ENCODE measurements at regions not wholly inside any gene's neighbourhood (a gene's known extent, or its start where the extent isn't known, plus 50 kb on each side); places are given as distances from the start of the nearest gene placed in this dataset.
A peak's percentile ranks its signal among the peaks of the same experiment; 100 is the strongest.

DNA sequence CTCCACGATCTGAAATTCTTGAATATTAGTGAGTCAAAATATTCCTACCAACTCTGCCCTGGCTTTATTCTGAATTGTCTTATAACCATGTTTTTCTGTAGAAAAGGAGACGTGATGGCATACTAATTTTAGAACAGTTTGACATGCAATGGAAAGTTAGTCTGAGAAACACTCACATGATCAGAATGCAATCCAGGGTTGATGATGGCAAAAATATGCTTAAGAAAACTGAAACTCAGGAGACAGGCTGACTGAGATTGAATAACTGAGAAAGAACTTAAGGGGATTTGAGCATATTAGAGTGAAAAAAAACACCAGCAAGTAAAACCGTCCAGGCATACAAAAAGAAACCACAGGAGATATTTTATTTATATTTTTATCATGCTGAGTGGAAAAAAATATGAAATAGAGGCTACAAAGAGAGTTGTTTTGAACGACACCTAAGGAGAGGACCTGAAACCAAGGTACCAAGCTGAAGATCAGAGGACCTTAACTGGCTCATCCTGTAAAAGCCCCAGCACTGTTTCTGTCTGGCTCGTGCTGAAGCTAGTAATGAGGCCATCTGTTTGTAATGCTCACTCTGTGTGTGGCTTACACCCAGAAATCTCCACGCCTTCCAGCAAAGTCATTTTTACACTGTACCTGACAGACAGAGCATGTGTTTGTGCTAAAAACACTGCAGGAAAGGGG, 437.2 kb upstream of the PKDCC start:
- no peak for DNase-seq

DNA sequence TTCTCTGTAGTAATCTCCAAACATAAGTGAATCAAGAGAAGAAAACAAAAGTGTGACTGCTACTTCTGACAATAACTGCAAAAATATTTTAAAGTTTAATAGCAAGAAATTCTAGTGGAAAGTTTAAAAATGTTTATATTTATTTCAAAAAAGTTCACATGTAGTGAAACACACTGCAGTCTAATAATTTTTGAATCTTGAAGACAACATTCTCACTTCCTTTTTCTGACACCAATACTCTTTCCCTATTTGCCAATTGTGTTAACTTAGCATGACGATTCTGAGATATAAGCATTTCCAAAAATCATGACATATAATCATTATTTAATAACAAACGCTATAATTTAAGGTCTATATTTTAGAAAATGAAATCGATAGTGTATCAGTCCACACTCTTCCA, 429.1 kb upstream of the PKDCC start:
- DNase-seq = no peak

DNA sequence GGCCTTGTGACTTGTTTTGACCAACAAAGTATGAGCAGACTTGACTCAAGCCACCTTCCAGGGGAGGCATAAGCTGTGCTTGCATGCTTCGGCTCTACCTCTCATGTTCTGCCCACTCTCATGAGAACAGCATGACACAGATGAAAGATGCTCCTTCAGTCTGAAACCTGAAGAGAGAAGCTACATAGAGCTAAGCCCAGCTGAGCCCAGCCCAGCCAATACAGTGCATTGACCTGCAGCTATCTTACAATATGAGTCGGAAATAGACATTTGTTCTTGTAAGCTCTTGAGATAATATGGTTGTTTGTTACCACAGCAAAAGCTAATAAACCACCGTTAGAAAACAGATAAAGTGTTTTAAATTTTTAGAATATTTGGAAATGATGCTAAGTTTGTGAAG, 426.7 kb upstream of the PKDCC start:
- no peak for DNase-seq

DNA sequence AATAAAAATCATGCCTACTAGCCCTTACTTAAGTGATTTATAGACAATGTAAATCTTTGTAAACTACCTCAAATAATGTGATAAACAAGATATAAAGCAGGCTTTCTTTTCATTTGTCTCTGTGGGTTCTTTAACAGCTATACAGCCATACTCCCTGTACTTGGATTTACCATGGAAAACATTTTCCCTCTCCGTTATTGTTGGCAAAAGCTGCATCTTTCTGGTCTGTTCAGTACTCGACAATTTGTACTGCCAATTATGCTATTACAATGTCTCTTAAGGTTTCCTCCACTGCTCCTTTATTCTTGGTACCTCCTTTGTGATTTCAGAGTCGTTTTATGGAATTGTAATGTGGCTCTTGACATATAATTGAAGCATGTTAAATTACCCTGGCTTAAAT, 426.3 kb upstream of the PKDCC start:
- DNase-seq = no peak

DNA sequence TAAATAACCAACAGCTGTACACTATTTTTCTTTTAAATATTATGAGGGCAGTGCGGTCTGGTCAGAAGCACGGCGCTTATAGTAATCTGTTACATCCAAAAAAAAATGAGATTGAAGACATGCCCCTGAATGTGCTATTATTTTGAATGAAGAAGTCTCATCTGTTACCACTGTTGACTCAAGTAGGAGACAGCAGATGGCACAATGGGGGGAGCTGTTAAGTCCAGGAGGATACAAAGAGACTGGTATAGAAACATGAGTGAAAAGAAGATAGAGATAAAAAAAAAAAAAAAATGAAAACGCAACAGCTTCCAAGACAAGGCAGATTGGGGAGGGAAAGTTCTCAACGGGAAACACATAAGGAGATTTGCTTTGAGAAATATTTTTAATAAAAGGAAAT, 425.5 kb upstream of the PKDCC start:
- DNase-seq = no peak

DNA sequence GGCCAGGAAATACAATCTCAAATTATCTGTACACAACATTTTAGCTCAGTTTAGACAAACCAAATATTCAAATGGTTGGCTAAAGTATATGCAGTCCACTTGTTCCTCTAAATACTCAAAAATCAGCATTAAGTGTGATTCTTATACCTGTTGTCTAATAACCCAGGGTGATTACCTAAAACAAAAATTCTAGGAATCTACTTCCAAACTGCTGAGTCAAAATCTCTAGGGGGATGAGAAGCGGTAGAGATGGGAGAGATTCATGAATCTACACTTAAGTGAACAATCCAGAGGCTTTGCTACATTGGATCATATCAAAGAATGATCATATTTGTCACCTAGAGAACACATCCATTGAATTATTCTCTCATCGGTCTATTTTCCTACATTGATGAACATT, 420.9 kb upstream of the PKDCC start:
- DNase-seq = no peak

DNA sequence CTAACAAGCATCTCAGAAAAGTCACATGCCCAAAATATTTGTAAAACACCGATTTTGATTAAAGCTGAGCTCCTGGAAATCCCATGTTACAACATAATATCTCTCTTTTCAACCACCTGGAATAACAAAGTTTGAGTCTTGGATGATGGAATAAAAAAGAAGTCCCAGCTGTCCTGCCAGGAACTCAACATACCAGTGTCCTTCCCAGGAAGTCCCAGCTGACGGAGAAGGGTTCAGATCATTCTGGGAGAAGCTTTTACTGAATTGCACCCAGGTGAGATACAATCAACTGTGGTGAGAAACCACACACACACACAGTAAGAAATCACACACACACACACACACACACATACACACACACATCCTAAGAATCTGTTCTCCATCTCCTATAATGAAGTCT, 413.1 kb upstream of the PKDCC start:
- no peak for DNase-seq

DNA sequence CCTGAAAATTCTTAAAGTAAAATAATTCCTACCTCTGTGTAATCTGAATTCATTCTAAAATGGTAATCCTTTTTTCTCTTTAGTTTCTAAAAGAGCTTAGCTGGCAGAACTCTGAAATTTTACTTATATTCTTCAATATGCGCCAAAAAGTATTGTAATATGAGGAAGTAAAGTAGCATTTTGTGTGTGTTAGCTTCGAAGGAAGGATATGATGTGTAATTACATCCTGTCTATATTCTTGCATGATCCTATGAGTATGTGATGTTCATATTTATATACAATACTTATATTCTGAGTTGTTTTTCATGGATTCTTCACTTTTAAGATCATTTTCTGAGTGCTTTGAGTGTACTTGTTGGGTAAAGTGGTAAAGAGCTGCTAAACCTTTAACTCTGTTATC, 402.9 kb upstream of the PKDCC start:
- DNase-seq = no peak

DNA sequence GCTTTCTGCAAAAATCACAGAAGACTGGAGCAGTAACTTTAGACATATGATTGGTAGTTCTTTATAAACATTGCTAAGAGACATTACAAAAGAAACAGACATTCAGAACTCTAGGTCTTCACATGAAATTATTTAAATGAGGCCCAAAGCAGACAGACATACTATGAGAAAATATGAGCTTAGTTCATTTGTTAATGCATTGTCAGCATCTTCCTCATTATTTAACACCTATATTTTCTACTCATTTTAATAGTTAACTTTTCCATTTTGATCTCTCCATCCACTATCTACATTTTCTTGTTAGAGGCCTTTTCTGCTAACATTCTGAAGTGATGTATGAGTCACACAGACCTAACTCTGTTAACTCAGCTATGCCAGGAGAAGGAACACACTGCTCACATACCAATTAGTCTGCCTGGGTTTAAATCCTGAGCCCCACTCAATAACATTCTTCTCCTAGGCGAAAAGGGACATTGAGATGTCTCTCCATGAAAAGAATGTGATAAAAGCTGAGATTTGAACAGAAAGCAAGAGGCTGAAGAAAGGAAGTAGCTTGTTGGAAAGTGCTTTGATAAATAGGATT, 400.3 kb upstream of the PKDCC start:
- DNase-seq = no peak

DNA sequence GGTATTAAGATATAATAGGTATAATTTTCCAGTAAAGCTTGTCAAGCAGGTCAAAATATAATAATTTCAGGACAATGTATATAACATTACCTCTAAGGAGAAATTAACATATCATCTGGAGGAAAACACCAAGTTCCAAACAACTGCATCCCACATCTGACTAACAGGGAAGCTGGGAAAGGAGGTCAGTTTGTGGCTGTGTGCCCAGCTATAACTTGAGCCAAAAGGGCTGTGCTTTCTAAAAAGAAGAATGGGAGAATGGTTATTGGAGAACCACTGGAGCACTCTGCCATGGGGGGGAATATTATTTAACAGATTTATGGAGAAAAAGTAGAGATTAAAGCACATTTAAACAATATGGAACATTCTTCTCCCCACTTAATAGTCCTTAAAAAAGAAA, 390.6 kb upstream of the PKDCC start:
- DNase-seq = no peak

DNA sequence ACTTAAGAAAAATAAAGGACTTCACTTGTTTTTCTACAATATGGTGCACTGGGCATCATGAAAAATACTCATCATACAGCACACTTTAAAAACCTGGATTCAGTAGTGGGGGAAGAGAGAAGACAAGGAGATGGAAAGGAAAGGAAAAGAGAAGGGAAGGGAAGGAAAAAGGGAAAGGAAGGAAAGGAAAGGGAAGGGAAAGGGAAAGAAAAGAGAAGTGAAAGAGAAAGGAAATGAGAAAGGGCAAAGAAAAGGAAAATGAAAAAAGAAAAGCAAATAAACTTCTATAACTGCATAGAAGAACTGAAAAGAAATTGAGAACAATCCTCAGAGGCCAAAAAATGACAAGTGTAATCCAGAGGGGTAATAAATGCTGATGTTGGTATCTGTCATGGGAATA, 388.1 kb upstream of the PKDCC start:
- no peak for DNase-seq

DNA sequence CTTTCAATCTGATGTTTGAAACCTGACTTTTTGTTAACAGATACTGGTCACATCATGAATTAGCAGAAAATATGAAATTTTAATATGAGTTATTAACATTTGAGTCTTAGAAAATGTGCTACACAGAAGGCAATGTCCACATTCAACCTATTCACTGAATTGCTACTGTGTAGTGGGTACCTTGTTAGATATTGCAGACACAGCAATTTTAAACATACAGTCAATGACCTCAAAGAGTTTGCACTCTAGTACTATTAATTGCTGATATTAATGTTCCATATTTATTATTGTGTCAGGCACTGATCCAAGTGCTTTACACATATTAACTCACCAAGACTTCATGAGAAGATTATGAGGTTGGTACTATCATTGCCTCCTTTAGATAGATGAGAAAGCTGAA, 385.4 kb upstream of the PKDCC start:
- DNase-seq = no peak

DNA sequence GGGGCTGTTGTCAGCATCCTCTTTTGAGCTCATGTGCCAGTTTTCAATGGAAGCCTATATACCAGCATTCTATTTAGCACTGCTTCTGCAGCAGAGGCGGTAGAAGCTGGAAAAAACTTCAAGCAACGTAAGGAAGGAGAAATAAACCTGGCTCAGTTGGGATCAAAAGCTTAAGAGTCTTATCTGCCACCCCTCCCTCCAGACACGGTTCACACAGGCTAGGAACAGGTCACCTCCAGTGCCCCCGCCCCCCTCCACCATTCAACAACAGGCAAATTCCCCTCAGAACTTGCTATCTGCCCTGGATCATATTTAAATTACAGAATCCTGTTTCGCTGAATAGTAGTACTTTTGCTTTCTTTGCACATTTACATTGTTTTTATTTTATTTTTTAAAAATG, 384.8 kb upstream of the PKDCC start:
- DNase-seq = no peak

DNA sequence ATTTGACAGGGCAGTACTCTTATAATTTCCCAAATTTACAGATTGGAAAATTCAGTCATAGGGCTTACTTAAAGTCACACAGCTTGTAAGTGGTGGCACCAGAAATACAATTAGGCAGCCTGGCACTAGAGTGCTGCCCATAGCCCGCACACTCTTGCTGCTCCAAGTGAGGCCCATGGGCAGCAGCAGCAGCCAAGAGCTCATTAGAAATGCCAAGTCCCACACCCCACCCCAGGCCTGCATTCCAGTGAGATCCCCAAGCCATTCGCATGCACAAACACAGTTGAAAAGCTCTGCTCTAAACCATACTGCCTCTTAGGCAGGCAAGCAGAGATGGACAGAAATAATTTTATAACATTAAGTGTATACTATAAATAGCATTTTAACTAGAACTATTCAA, 379.3 kb upstream of the PKDCC start:
- no peak for DNase-seq

DNA sequence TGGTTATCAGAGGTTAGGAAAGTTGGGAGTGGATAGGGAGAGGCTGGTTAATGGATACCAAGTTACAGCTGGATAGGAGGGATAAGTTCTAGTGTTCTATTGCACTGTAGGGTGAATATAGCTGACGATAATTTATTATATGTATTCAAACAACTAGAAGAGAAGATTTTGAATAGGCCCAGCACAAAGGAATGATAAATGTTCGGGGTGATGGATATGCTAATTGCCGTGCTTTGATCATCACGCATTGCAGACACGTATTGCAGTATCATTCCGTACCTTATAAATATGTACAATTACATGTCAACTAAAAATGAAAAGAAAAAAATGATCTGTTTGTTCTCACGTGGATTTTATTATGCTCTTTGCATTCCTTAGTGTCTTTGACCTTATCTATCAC, 369.2 kb upstream of the PKDCC start:
- no peak for DNase-seq

DNA sequence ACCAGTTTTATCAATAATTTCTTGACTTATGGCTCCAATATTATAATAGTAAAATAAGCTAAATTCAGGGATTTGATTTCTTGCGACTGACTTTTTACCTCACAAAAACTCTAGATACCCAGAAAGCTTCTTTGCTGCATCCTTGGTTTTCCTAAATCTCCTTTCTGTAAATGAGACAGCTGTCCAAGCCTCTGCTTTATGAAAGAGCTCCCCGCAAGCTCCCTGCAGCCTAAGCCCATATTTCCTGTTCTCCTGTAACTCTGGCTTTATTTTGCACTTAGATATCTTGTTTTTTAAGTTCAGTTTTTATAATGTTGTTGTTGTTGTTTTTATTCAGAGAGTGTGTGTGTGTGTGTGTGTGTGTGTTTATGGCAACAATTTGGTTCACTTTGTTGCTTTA, 361.7 kb upstream of the PKDCC start:
- DNase-seq = no peak

DNA sequence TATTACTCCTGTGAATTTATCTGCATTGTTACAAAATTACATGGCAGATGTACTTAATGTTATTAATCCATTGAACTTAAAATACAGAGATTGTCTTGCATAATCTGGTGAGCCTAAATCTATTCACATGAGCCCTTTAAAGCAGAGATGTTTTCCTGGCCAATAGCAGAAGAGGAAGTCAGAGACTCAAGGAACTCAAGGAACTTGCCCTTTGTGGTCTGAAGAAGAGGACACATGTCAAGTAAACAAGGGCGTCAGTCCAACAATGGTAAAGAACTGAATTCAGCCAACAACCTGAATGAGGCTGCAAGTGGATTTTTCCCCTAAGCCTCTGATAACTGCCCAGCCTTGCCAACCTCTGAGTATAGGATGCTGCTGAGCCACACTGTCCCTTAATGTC, 356.3 kb upstream of the PKDCC start:
- no peak for DNase-seq

DNA sequence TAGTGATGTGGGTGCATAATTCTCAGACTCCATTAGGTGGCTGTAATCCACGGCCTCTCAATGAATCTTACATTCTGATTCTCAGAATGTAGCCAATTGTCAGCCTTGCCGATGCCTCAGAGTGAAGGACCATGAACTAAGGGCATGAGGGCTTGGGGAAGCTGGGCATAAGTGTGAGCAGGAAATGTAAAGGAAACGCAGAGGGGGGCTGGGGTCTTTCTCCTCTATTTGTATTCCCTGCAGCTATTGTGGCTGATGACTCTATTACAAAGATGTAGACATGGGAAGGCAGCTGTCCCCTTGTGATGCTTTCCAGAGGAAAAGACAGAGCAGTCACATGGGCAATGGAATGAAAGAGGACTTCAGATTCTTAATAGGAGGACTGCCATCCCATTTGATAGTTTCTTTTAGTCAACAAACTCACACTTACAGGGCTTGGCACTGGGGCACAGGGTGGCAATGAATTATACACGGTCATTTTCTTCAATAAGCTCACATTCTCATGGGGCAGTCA, 353.2 kb upstream of the PKDCC start:
- DNase-seq = no peak

DNA sequence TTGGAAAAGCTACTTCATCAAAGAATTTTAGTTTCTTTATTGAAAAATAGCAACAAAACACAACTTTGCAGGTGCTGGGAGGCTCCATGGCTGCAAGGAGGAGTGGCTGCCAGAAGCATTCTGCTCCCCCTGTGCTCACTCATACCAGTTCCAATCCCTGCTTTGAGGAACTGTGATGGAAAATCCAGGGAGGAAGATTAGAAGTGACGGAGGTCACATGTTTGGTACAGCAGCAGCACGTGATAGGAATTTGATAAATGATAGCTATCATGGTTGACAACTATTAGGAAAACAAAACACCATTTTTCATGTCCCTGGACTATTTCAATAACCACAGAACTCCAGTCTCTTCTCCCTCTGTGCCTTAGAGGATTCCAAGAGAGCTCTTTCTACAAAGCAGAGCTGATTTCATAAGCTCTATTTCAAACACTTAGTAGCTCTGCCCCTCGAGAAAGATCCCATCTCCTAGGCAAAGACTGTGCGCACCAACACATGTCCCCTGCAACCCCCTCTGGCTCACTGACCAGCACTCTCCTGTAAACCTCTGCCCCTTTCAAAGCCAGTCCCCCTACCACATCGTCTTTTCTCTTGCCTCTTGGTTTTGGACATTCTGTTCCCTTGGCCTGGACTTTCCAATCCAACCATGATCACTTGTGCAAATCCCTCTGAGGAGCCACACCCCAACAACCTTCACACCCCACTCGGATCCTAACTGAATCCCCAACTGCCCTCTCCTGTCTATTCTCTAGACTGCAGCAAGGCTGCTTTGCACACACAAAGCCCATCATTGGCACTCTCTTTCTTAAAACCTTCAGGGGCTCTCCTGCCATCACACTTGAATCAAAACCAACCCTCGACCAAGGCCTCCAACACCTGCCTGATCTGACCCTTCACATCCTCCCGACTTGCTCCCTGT, 352.4 kb upstream of the PKDCC start:
- DNase-seq = no peak

DNA sequence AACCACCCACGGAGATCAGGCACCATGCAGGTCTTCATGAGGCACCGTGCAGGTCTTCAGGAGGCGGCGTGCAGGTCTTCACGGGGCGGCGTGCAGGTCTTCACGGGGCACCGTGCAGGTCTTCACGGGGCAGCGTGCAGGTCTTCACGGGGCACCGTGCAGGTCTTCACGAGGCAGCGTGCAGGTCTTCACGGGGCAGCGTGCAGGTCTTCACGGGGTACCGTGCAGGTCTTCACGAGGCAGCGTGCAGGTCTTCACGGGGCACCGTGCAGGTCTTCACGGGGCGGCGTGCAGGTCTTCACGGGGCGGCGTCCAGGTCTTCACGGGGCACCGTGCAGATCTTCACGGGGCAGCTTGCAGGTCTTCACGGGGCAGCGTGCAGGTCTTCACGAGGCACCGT, 350.4 kb upstream of the PKDCC start:
- no peak for DNase-seq

DNA sequence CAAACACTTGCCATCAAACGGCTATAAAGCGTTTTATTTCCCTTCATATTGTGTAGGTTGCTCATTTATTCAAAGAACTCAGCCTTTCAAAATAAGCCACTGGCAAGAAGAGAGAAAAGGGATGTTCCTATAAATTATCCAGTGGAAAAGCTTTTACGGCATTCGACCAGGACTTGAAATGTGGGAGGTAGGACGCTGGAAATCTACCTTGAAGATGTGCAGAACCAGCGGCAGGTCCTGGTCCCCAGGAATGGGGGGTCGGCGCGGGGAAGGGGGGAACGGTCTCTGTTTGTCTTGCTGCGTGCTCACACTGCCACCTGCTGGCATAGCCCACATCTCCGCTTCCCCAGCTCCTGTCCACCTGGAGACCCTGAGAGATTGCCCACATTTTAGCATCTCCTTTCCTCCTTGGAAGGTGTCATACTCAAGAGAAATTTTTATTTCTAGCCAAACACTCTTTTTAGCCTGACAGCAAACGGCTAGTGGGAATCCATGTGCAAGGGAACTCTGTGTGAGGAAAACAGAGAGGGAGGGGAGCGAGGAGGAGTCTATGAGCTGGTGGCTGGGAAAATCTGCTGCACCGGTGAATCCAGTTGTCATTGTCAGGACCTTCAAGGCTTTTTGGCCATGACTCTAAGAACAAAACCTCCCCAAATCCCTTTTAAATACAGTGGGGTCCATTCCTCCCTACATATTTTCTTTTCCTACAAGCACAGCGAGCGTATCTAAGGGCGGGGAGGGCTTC, 349.0 kb upstream of the PKDCC start:
- DNase-seq = peak in 1 of 2 donors; percentile 2

DNA sequence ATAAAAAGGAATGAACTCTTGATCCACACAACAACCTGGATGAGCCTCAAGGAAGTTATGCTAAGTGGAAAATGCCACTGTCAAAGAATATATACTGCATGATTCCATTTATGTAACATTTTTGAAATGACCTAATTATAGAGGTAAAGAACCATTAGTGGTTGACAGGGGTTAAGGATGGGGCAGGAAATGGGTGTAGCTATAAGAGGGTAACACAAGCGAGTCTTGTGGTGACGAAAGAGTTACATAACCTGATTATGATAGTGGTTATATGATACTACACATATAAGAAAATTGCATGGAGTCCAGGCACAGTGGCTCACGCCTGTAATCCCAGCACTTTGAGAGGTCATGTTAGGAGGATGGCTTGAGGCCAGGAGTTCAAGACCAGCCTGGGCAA, 346.6 kb upstream of the PKDCC start:
- DNase-seq = no peak

DNA sequence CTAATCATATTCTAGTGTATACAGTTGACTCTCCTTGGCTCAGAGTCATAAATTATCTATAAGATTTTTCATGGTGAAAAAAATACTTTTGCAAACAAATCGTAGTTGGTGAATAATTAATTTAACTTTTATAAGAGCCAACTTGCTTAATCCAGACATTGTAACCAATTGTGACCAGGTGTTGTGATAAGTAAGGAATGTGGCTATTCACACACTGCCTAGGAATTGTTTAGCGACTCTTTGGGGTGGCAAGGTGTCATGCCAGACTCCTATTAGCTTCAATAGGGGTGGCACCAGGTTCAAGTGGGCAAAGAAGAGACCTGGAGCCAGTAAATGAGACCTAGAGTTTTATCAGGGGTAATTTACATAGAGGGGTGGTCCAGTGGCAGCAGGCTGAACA, 344.7 kb upstream of the PKDCC start:
- no peak for DNase-seq
